ENCODE measurements at regions not wholly inside any gene's neighbourhood (a gene's known extent, or its start where the extent isn't known, plus 50 kb on each side); places are given as distances from the start of the nearest gene placed in this dataset.

- TF ChIP-seq CTCF (IDR thresholded peaks at IDR 0.05; ENCODE audit: poor library complexity, severe bottlenecking): no peak
- no peak for TF ChIP-seq MXI1 (conservative IDR thresholded peaks at IDR 0.05; ENCODE audit: poor library complexity, severe bottlenecking)
Measured at GRCh38 chr12:114995891-114996290, 311.9 kb upstream of the TBX3 start.
